DMS53 treated with DMSO at 0.1 percent for 48 hours (cell line): ENCODE measurements at regions not wholly inside any gene's neighbourhood (a gene's known extent, or its start where the extent isn't known, plus 50 kb on each side); places are given as distances from the start of the nearest gene placed in this dataset.

Source experiments
- DNase-seq: peaks from one replicate; lab custom pipeline; 2025; ENCODE audit not compliant: unreplicated experiment; lab: John Stamatoyannopoulos, UW

GRCh38 chr9:113701774-113702755 lies 174.0 kb upstream of the ZNF618 start:
- no peak for DNase-seq

- DNase-seq, result no peak
Measured at GRCh38 chr9:113705306-113705927, 170.7 kb upstream of the ZNF618 start.

- DNase-seq, result no peak
Measured at GRCh38 chr9:113705928-113706519, 170.1 kb upstream of the ZNF618 start.

GRCh38 chr9:113707953-113708695 lies 168.0 kb upstream of the ZNF618 start:
- DNase-seq, result no peak

- no peak for DNase-seq
Measured at GRCh38 chr9:113708821-113709713, 167.0 kb upstream of the ZNF618 start.

GRCh38 chr9:113709721-113710120 lies 166.4 kb upstream of the ZNF618 start:
- no peak for DNase-seq

- DNase-seq, result no peak
Measured at GRCh38 chr9:113711251-113711650, 164.9 kb upstream of the ZNF618 start.

GRCh38 chr9:113712053-113712452 lies 164.1 kb upstream of the ZNF618 start:
- DNase-seq, result no peak

- DNase-seq, result peak; percentile 18
Measured at GRCh38 chr9:113715086-113715485, 161.0 kb upstream of the ZNF618 start.

GRCh38 chr9:113719919-113720318 lies 156.2 kb upstream of the ZNF618 start:
- DNase-seq, result no peak

- DNase-seq, result no peak
Measured at GRCh38 chr9:113720495-113720894, 155.6 kb upstream of the ZNF618 start.

GRCh38 chr9:113721856-113722255 lies 154.3 kb upstream of the ZNF618 start:
- no peak for DNase-seq

- no peak for DNase-seq
Measured at GRCh38 chr9:113724202-113724601, 151.9 kb upstream of the ZNF618 start.

GRCh38 chr9:113728989-113729388 lies 147.1 kb upstream of the ZNF618 start:
- DNase-seq, result no peak

GRCh38 chr9:113734826-113735225 lies 141.3 kb upstream of the ZNF618 start:
- DNase-seq, result no peak

- DNase-seq, result peak; percentile 53
Measured at GRCh38 chr9:113737517-113738271, 138.4 kb upstream of the ZNF618 start.

- no peak for DNase-seq
Measured at GRCh38 chr9:113738496-113738892, 137.6 kb upstream of the ZNF618 start.

GRCh38 chr9:113738893-113739604 lies 137.1 kb upstream of the ZNF618 start:
- DNase-seq, result no peak
